Bronchial epithelial cell (primary cell): ENCODE measurements at regions not wholly inside any gene's neighbourhood (a gene's known extent, or its start where the extent isn't known, plus 50 kb on each side); places are given as distances from the start of the nearest gene placed in this dataset.

Experiments
- DNase-seq: peaks from one replicate; pipeline ENCODE4 v3.0.0-alpha.2; 2010; ENCODE audit warnings: low read depth
- FAIRE-seq: peaks from 2 replicates; lab custom pipeline; 2011; peaks lifted over from hg19 to GRCh38; lab: Jason Lieb, UNC
- H3K27me3 ChIP-seq: 2 replicates; pipeline ENCODE4 v1.5.1; 2011; ENCODE audit warnings: low read length; ENCODE audit not compliant: control insufficient read depth, insufficient read depth
- H3K36me3 ChIP-seq: 2 replicates; pipeline ENCODE4 v1.5.1; 2011; ENCODE audit warnings: low read length; ENCODE audit not compliant: control insufficient read depth, insufficient read depth
- H3K4me3 ChIP-seq: 2 replicates; pipeline ENCODE4 v1.5.1; 2011; ENCODE audit warnings: mild to moderate bottlenecking, low read depth, low read length, control low read depth
- TF ChIP-seq, protein P1 (sequence below): IDR thresholded peaks from 2 replicates; pipeline ENCODE4 v1.5.1; 2011; ENCODE audit warnings: mild to moderate bottlenecking, moderate library complexity, low read length, control low read depth, inconsistent platforms; ENCODE audit not compliant: insufficient read depth, severe bottlenecking

DNA sequence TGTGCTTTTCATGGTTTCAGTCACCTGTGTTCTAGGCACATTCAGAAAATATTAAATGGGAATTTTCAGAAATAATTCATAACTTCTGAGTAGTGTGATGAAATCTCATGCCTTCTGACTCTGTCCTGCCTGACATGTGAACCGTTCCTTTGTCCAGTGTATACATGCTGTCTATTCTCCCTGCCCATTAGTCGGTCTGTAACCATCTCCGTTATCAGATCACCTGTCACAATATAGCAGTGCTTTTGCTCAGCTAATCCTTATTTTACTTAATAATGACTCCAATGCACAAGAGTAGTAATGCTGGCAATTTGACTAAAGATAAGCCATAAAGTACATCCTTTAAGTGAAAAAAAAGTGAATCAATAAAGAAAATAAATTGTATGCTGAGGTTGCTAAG is 597.5 kb downstream of the BRINP3 start:
- TF ChIP-seq, protein P1, sequence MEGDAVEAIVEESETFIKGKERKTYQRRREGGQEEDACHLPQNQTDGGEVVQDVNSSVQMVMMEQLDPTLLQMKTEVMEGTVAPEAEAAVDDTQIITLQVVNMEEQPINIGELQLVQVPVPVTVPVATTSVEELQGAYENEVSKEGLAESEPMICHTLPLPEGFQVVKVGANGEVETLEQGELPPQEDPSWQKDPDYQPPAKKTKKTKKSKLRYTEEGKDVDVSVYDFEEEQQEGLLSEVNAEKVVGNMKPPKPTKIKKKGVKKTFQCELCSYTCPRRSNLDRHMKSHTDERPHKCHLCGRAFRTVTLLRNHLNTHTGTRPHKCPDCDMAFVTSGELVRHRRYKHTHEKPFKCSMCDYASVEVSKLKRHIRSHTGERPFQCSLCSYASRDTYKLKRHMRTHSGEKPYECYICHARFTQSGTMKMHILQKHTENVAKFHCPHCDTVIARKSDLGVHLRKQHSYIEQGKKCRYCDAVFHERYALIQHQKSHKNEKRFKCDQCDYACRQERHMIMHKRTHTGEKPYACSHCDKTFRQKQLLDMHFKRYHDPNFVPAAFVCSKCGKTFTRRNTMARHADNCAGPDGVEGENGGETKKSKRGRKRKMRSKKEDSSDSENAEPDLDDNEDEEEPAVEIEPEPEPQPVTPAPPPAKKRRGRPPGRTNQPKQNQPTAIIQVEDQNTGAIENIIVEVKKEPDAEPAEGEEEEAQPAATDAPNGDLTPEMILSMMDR, result no peak
- Histone ChIP-seq H3K36me3 (no peaks in the 10 kb centered on the region), H3K4me3 (no peak overlapping the region), H3K27me3 (no peaks in the 10 kb centered on the region)
- FAIRE-seq, result no peak
- no peak for DNase-seq

DNA sequence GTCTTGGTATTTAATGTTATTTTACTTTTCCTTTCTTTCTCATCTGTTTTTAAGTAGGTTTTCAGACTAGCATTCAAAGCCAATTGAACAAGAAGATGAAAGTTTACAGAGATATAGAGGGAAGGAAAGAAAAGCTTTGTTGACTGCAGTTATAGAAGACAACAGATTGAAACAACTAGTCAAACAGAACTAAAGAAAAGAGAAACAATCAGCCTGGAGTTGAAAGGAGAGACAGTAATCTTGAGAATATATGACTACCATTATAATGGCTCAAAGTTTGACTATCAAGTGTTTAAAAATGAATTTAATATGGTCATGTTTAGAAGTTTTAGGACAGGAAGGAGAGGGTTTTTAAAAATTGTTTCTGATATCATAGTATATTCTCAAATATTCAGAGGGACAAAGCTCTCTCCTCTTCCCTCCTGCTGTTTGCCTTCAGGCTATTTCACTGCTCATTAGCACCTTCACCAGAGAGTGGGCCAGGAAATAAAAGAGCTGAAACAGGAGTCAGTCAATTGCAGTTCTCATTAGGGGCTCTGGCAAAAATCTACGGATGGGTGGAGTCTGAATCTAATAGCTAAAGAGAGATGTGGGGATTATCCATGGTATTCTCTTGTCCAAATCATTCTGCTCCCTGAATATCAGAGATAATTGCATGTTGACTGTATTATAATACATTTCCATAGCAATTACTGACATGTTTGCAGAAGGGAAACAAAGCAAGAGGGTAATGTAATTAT is 577.8 kb downstream of the BRINP3 start:
- H3K4me3 ChIP-seq, result no peak overlapping the region
- DNase-seq, result no peak
- H3K36me3 ChIP-seq, result no peaks in the 10 kb centered on the region
- FAIRE-seq, result no peak
- TF ChIP-seq, protein P1, result no peak
- H3K27me3 ChIP-seq, result no peaks in the 10 kb centered on the region

DNA sequence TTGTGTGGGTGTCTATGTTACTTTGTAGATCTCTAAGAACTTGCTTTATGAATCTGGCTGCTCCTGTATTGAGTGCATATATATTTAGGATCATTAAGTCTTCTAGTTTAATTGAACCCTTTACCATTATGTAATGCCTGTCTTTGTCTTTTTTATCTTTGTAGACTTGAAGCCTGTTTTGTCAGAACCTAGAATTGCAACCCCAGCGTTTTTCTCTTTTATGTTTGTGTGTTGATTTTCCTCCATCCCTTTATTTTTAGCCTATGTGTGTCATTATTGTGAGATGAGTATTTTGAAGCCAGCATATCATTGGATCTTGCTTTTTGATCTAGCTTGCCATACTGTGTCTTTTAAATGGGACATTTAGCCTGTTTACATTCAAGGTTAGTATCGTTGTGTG is 573.2 kb downstream of the BRINP3 start:
- FAIRE-seq, result no peak
- Histone ChIP-seq H3K27me3 (no peaks in the 10 kb centered on the region), H3K4me3 (no peak overlapping the region), H3K36me3 (no peaks in the 10 kb centered on the region)
- no peak for DNase-seq
- TF ChIP-seq, protein P1, result no peak

DNA sequence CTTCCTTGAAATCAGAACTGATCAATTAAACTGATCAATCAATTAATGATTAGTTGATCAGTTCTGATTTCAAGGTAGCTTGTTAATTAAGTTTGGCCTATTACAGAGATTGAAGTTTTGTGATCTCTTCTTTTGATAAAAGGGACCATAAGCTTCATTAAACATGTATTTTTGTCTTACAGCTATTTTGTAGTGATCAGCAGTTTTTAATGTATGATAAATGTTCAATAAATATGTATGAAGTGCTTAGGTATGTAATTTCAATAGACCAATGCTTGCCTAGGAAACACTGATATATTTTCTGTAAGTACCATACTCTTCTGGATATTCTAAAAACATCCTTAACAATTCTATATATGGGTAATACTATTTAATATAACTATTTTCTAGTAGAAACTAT is 569.6 kb downstream of the BRINP3 start:
- H3K36me3 ChIP-seq, result no peaks in the 10 kb centered on the region
- TF ChIP-seq, protein P1, result no peak
- FAIRE-seq (no peak), DNase-seq (no peak)
- H3K4me3 ChIP-seq, result no peak overlapping the region
- H3K27me3 ChIP-seq, result no peaks in the 10 kb centered on the region

DNA sequence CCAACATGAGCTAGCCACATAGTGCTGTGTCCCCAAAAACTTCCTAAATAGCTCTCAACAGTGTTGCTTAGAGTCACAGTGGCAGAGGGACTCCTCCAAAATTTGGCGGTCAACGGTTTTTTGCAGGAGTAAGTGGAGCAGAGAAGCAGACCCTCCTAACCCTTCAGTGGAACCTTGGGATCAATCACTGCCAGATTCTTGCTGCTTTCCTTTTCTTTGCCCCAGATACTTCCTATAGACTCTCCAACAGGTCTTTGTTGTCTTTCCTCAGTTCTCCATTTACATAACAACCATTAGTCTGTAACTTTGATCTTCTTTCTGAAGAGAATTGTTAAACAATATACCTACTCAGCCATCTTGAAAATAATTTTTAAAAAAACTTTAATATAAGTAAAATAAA is 556.1 kb downstream of the BRINP3 start:
- FAIRE-seq (no peak), DNase-seq (no peak)
- TF ChIP-seq, protein P1, result no peak
- H3K36me3 ChIP-seq, result no peaks in the 10 kb centered on the region
- H3K27me3 ChIP-seq, result no peaks in the 10 kb centered on the region
- no peak overlapping the region for H3K4me3 ChIP-seq

DNA sequence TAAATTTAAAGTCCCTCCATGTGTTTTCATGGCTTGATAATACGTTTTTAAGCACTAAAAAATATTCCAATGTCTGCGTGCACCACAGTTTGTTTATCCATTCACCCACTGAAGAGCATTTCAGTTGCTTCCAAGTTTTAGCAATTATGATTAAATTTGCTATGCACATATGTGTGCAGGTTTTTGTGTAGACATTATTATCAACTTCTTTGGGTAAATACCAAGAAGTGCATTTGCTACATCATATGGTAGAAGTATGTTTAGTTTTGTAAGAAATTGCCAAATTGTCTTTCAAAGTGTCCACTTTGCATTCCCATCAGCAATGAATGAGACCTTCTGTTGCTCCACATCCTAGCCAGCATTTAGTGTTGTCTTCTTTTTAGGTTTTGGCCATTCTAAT is 550.0 kb downstream of the BRINP3 start:
- H3K36me3 ChIP-seq, result no peaks in the 10 kb centered on the region
- no peak overlapping the region for H3K4me3 ChIP-seq
- DNase-seq, result no peak
- H3K27me3 ChIP-seq, result no peaks in the 10 kb centered on the region
- TF ChIP-seq, protein P1, result no peak
- no peak for FAIRE-seq
